Esophagus muscularis mucosa (tissue), 3 donors: ENCODE measurements at regions not wholly inside any gene's neighbourhood (a gene's known extent, or its start where the extent isn't known, plus 50 kb on each side); places are given as distances from the start of the nearest gene placed in this dataset.

Experiments
- CTCF ChIP-seq, 3 experiments: fragments of 200-600 bp in 2 of 3; fragments of 450-650 bp in 1 of 3; sonication (generic) in 2 of 3; IDR thresholded peaks; one replicate each; pipeline ENCODE4 v1.5.1; 2017 to 2019; ENCODE audit warnings: antibody characterized with exemption in 3 of 3, mild to moderate bottlenecking in 2 of 3, moderate library complexity in 1 of 3
- POLR2A ChIP-seq: fragments of 450-650 bp; IDR thresholded peaks from one replicate; pipeline ENCODE4 v1.6.1; 2017; ENCODE audit warnings: antibody characterized with exemption, moderate library complexity, mild to moderate bottlenecking, low read depth

GRCh38 chrX:128634754-128635153 is 582.6 kb upstream of the ACTRT1 start:
- TF ChIP-seq CTCF (IDR thresholded peaks at IDR 0.05) = no peak
- no peak for TF ChIP-seq POLR2A
